Glomerular visceral epithelial cell (primary cell): ENCODE measurements at regions not wholly inside any gene's neighbourhood (a gene's known extent, or its start where the extent isn't known, plus 50 kb on each side); places are given as distances from the start of the nearest gene placed in this dataset.

Source experiments
- DNase-seq: peaks from one replicate; pipeline ENCODE4 v3.0.0-alpha.2; 2016; ENCODE audit errors: extremely low spot score

DNA sequence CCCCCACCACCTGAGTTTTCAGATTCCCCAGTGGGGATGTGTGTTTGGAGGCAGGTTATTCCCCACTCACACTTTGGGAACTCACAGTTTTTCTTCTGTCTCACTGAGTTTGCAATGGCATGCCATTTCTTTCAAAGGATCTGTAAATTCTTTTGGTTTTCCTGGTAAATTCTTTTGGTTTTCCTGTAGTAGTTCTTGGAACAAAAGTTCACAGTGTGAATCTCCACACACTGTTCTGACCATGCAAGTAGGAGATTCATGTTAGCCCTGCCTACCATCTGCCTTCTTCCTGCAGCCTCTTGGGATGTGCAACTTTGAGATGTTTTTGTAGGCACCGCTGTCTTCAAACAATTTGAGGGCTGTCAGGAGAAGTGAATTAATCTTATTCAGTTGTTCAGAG is 165.6 kb upstream of the OGFRL1 start:
- DNase-seq, result peak; percentile 68

DNA sequence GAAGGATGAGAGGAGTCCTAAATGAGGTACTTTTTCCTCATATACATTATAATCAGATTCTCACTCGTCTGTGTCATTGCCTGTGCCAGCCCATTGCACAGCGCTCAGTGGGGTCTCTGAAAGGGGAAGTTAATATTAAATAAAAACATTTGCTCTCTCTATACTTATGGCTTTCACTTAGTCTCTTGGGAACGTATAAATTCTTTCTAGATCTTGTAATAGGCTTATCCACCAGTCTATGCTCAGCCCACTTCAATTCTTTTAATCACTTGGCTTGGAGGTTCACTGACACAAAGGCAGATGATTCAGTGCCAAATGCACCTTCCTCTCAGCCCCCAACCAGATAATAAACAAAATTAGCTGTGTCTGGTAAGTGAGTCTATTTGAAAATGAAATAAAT is 164.3 kb upstream of the OGFRL1 start:
- DNase-seq, result peak; percentile 72

DNA sequence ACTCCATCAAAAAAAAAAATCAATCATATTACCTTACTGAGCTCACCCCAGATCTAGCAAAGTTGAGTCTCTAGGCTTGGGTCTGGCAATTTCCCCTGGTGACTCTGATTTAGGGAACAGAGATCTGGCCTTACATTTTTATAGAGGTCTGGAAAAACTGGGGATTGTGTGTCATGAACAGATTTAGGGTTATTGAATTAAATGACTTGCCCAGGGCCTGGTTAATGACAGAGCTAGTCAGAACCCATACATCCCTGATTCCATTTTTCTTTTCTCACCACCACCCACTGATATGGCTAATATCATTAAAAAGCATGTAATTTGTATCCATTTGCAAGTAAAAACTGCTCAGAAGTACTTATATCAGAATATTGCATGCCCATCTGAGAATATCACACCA is 163.4 kb upstream of the OGFRL1 start:
- no peak for DNase-seq

DNA sequence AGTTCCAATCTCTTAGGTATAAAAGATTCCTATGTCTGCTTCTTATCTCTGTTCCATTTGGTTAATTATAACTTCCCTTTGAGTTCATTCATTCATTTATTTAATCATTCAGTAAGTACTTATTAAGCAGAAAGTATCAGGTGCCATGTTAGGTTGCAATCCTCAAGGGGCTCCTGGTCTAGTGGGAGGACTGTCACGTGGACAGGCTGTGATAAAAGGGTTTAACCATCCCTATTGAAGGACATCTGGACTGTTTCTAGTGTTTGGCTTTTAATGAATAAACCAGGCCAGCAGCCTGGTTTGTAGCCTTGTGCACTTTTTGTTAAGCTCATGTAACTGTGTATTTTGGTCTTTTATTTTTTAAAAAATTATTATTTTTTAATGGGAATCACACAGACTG is 162.1 kb upstream of the OGFRL1 start:
- no peak for DNase-seq

DNA sequence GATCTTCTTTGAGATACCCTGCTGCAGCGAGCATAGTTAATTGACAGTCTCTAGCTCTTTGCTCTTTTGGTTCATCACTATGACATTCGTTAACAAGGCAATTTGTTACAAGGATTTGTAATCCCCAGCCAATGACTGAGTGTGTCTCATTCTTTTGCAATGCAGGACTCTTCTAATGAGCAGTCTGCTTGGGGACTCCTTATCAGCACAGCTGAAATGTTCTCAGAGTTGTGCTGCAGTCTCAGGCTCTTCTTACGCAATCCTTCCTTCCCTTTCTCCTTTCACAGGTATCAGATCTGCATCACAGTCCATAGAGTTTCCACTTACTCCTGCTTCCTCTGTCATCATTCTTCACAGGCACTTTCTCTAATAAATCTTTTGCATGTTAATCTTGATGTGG is 161.2 kb upstream of the OGFRL1 start:
- no peak for DNase-seq

DNA sequence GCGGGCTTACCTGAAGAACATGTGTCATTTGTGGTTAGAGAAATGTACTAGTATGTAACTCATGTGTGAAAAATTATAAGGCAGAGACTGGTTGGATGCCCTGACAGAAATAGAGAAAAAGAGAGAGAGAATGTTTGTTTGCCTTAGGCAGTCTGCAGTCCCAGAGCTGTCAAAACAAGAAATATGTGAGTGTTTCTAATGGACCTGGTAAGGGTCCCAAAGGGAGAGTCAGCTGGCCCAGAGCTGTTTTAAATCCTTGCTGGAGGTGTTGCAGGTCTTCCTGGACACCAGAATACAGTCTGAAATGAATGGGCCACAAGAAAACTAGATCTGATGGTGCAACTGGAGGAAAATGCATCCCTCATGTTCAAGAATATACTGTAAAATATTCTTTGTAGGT is 158.3 kb upstream of the OGFRL1 start:
- DNase-seq, result no peak

DNA sequence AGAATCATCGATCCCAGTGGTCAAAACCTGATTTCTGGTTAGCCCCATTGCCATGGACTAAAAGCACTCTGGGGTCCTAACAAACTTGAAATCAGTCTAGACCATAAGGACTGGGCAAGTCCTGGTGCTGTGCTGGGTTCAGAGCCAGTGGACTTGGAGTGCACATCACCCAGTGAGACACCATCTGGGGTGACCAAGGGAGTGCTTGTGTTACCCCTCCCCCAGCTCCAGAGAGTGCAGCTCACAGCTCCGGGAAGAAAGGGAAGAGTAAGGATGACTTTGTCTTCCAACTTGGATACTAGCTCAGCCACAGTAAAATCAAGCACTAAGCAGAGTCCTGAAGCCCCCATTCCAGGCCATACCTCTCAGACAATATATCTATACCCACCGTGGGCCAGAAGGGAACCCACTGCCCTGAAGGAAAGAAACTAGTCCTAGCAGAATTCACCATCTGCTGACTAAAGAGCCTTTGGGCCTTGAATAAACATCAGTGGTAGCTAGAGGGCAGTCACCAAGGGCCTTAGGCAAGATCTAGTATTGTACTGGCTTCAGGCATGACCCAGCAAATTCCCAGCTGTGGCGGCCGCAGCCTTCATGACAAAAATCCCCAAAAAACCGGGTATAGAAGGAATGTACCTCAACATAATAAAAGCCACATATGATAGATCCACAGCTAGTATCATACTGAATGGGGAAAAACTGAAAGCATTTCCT is 153.5 kb upstream of the OGFRL1 start:
- no peak for DNase-seq

DNA sequence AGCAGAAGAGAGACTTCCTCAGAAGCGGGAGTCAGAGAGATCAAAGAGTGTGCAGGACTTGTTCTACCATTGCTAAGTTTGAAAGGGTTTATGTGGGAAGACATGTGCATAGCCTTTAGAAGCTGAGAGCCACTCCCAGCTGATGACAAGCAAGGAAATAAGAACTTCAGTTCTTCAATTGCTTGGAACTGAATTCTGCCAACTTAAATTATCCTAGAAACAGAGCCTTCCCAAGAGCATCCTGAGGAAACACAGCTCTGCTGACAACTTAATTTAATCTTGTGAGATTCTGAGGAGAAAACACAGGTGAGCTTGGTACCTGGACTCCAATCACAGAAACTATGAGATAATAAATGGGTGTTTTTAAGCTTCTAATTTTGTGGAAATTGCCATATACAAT is 150.6 kb upstream of the OGFRL1 start:
- no peak for DNase-seq

DNA sequence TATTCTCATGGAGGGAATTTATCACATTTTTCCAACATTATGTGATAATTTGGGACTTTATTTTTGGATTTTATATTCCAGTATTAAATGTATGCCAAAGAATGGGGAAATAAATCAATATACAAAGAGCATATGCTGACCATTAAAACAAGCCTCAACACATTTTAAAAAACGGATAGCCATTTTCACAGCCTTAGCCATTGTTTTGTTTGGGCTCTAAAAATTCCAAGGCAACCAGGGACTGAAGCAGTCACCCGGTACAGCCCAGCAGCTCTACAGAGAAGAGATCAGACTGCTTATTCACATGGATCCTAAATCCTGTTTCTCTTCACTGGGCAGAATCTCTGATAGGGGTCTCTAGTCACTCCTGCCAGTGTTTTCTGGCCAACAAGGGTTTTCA is 150.2 kb upstream of the OGFRL1 start:
- DNase-seq, result peak; percentile 82

DNA sequence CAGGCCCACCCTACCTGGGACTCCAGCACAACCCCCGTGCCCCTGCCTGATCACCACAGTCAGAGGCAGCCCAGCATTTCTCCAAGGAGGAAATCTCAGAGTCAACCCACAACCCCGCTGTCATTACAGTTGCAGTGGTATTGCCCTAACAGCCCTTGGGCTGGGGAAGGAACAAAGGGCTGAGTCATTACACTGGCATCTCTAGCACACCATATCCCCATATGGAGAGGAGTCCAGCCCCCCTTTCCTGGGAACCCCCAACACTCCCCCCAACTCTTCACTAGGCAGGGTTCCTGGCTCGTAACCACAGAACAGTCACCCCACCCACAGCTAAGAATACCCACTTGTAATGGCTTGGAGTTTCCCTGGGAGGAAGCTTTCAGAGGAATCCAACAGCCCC is 149.4 kb upstream of the OGFRL1 start:
- peak; percentile 97 for DNase-seq

DNA sequence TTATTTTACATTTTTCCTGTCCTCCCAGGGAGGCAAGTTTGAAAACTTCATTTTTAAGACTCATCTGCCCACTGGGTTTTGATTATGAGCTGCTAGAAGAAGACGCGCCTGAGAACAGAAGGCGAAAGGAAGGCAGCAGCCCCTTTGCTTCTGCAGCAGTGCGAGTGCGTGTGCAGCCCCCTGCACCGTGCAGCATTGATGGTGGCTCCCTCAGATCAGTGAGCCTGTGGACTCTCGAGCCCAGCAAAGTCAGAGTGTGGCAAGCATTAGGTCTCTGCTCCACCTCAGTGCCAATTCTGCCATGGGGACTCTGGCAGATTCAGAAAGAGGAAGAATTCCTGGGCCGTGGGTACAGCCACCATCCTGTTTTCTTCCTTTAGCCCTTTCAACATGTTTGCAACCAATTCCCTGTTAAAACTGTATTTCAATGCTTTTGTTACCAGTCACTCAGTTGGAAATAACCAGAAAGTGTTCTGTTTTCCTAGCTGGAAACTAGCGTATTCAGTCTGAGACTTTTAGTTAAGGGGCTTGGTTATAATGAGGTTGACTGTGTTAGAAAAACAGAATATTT is 134.8 kb upstream of the OGFRL1 start:
- no peak for DNase-seq

DNA sequence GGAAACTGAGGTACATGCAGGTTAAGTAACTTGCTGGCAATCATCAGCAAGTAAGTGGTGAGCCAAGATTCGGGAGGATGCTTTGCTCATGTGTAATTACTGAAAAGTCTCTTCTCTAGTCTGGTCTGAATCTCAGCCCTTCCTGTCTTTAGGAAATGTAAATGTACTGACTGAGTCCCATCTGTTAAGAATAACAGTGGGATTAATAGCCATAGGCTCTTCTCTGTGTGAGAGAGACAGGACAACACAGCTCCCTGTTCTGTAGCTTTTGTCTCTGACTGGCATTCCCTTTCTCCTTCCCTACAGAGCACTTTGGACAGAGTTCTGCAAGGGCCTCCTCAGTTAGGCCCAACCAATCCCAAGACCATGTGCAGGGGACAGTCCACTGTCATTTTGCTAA is 131.3 kb upstream of the OGFRL1 start:
- no peak for DNase-seq

DNA sequence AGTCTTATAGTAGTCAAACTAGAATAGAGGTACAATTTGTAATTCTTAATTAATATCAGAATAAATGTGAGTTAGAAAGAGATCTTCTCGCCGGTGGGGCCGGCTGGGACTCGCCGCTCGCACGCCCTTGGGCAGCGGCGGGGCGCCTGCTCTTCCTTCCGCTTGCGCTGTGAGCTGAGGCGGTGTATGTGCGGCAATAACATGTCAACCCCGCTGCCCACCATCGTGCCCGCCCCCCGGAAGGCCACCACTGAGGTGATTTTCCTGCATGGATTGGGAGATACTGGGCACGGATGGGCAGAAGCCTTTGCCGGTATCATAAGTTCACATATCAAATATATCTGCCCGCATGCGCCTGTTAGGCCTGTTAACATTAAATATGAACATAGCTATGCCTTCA is 123.7 kb upstream of the OGFRL1 start:
- no peak for DNase-seq

DNA sequence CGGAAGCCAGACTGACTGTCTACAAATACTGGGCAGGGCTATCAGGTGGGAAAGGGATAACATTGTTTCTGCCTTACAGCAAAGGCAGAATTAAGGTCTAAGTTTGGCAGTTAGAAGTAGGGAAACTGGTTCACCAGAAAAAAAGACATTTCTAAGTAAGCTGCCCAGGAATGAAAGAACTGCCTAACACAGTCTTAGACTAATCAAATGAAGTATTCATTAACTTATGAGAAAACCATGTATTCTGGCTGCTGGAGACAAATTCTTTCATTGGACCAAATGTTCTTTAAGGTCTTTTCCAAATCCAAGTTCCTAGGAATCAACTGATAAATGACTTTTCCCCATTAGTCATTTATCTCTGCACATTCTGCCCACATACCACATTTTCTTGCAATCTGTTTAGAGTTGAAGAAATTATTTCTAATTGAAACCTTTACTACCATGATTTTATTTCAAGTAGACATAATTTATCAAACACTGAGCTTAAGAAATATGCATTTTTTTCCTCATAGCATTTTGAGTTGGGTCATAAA is 120.3 kb upstream of the OGFRL1 start:
- no peak for DNase-seq

DNA sequence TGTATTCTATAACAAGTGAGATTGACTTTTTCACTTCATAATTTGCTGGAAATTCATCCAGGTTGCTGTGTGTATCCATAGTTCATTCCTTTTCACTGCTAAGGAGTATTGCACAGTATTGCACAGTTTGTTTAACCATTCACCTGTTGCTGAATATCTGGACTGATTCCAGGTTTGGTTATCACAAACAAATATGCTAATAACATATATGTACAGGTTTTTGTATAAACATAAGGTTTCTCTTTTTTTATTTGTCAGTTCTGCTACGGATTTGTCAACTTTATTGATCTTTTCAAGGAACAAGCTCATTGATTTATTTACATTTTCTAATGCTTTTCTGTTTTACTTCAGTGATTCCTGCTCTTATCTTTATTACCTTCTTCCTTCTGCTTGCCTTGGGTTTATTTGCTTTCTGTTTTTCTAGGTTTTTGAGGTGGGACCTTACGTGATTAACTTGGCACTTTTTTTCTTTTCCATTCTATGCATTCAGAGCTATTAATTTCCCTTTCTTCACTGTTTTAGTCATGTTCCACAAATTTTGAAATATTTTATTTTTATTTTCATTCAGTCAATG is 117.0 kb upstream of the OGFRL1 start:
- no peak for DNase-seq

DNA sequence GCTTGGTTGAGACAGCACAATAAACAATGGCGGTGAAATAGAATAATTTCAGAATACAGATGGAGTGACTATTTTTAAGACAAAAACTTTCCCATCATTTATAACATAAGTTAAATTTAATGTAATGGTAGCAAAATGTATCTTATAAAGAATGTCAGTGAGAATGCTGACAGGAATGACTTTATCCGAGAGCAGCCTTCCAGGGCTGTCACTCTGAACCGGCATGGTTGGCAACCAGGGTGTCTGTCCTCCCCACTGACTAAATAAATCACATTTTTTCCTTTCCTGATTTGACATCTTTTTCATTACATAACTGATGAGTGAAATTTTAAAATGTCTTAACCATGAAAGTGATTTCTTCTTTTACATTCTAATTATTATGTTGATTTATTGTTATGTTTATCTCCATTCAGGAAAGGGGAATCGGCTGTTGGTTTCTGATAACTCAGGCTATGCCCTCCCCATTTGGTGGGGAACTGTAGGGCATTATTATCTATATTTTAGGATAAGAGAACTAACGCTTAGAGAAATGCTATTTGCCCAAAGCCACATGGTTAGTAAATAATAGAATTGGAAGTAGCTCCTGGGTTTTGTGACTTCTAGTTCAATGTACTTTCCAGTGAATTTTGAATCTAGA is 109.2 kb upstream of the OGFRL1 start:
- no peak for DNase-seq

DNA sequence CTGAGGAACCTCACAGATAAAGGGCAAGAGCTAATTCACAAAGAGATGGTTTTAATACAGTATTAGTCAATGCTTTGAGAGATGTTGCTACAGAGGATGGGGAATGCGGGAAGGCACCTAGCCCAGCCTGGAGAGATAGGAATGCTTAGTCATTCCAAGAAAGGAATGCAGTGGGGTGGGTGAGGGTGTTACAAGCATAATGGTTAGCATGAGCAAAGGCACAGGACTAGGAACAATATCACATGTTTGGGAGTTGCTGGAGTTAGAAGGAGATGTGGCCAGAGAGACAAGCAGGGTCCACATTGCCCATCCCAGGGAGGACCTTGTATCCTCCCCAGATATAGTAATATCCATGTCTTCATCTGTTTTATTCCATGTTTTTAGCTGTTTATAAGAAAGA is 107.0 kb upstream of the OGFRL1 start:
- peak; percentile 85 for DNase-seq

DNA sequence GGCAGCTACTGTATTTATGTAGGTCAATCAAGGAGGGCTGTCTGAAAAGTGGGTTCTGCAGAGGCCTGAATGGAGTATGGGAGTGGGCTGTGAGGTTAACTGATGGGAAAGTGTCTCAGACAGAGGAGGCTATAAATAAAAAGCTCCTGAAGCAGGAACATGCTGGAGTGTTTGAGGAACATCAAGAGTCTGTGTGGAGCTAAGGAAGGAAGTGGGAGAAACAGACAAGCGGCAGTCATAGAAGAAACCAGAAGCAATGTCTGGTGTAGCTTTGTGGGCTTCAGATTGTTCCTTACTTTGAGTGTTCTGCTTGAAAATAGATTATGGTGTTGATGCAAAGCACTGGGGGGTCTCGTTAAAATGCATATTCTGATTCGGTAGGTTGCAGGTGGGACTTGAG is 101.5 kb upstream of the OGFRL1 start:
- DNase-seq, result no peak

DNA sequence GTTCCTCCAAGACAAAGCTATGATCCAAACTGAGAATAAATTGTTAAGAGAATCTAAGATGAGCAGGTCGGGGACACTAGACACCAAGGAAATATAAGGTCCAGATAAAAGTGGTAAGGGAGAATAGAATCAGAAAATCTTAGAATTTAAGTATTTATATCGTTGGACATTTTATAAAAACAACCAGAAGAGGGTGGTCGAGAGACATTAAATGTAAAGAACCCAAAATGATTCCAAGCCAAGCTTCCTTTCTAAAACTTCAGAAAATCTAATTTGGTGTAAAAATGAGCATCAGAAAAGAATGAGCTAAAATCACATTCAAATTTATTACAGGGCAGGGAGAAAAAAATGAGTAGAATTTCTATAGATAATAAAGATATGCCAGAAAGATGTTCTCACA is 97.8 kb upstream of the OGFRL1 start:
- DNase-seq, result peak; percentile 55

DNA sequence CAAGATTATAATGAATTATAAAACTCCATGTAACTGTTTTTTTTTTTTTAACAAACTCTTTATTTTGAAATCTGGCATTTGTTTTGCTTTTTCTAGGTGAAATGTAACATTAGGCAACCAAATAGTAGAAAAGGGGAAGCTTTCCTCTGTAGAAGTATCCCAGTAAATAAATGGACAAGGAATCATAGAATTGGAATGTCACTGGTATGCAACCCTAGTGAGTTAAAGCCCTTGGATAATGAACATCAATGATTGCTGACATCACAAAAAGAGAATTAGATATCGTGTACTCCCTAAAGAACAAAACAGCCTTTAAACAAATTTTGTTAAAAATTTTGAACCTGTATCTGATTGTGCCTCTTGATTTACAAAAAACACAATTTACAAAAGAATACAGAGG is 93.9 kb upstream of the OGFRL1 start:
- peak; percentile 50 for DNase-seq

DNA sequence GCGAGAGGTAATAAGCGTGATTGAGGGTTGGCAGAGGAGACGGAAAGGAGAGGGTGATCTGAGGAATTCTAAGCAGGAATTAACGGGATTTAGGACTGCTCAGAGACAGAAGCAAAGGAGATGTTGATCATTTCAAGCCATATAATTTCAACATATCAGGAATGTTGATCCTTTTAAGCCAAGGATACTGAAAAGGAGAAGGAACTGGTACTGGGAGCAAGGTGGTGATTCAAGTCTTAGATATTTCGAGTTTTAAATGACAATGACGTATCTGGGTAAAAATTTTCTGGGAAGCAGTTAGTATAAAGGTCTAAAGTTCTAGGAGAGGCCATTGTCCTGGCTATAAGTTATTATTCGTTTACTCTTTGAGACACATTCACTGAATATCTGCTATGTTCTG is 91.3 kb upstream of the OGFRL1 start:
- no peak for DNase-seq

DNA sequence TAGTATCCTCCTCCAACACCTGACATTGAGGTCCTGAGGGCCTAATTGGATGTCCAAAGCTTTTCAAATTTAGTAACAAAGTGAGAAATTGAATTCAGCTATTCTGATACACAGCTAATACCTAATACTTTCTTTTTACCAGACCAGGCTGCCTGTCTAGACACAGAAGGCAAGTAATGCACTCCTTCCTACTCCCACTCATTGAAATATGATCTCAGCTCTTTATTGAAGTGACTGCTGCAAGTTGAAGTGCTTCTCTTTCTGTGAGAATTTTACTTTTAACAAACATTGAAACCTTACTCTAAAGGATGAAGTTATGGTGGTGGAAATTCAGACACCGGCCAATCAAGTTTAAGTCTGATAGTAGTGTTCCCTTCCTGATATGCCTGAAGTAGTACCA is 90.8 kb upstream of the OGFRL1 start:
- no peak for DNase-seq

DNA sequence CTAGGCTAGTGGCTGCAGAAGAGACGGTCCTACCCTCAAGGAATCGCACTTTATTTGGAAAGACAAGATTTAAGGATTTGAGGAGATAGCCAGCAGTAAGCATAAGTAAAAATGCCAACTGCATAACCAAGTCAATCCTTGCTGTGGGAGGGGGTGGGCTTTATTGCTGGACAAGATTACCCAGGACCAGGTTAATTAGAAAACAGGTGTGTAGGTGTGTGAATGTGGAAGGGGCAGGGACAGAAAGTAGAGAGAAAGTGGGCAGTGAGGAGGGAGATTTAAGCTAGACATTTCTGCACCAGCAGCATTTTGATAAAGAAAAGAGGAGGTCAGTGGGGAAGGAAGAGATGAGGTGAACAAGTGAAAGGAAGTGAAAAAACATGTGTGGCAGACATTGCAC is 89.7 kb upstream of the OGFRL1 start:
- DNase-seq, result no peak
